Epithelial cell of esophagus (primary cell): ENCODE measurements at regions not wholly inside any gene's neighbourhood (a gene's known extent, or its start where the extent isn't known, plus 50 kb on each side); places are given as distances from the start of the nearest gene placed in this dataset.

ENCODE experiments used
- DNase-seq: peaks from one replicate; pipeline ENCODE4 v3.0.0; 2010; ENCODE audit warnings: low read depth
- H3K4me3 ChIP-seq: 2 replicates; pipeline ENCODE4 v1.5.1; 2011; ENCODE audit warnings: mild to moderate bottlenecking, low read length, control low read depth
- TF ChIP-seq, protein P1 (sequence below): IDR thresholded peaks from 2 replicates; pipeline ENCODE4 v1.5.1; 2011; ENCODE audit warnings: low read depth, mild to moderate bottlenecking, low read length, control low read depth, inconsistent platforms; ENCODE audit not compliant: insufficient read depth; ENCODE audit errors: missing control alignments

- DNase-seq: no peak
- no peak overlapping the region for H3K4me3 ChIP-seq
- TF ChIP-seq, protein P1, sequence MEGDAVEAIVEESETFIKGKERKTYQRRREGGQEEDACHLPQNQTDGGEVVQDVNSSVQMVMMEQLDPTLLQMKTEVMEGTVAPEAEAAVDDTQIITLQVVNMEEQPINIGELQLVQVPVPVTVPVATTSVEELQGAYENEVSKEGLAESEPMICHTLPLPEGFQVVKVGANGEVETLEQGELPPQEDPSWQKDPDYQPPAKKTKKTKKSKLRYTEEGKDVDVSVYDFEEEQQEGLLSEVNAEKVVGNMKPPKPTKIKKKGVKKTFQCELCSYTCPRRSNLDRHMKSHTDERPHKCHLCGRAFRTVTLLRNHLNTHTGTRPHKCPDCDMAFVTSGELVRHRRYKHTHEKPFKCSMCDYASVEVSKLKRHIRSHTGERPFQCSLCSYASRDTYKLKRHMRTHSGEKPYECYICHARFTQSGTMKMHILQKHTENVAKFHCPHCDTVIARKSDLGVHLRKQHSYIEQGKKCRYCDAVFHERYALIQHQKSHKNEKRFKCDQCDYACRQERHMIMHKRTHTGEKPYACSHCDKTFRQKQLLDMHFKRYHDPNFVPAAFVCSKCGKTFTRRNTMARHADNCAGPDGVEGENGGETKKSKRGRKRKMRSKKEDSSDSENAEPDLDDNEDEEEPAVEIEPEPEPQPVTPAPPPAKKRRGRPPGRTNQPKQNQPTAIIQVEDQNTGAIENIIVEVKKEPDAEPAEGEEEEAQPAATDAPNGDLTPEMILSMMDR: no peak
Observed at GRCh38 chr4:116952530-116953136, 132.7 kb downstream of the TRAM1L1 start.

DNA sequence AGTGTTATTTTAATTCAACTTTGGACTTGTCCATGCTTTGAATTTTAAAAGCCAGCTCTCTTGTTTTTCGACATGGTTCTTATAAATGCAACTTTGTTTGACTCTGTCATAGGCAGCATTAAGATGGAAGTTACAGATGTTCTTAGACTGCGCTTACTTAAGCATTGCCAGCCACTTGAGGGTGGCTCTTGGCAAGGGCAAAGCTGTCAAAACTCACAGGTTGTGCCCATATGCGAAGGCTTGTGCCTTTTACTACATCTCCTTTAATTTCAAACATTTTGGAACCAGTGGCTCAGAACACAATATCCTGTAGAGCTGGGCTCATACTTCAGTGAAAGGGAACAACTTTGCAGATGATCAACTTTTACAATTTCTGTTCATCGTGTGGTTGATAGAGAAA, 135.5 kb downstream of the TRAM1L1 start:
- no peak for DNase-seq
- H3K4me3 ChIP-seq: no peak overlapping the region
- TF ChIP-seq, protein P1: no peak

GRCh38 chr4:116942315-116942714, 143.1 kb downstream of the TRAM1L1 start:
- DNase-seq: no peak
- no peak overlapping the region for H3K4me3 ChIP-seq
- TF ChIP-seq, protein P1: no peak

- no peak for DNase-seq
- TF ChIP-seq, protein P1: no peak
- no peak overlapping the region for H3K4me3 ChIP-seq
Observed at GRCh38 chr4:116930329-116930728, 155.0 kb downstream of the TRAM1L1 start.

- TF ChIP-seq, protein P1: no peak
- DNase-seq: peak; percentile 2
- H3K4me3 ChIP-seq: no peak overlapping the region
Observed at GRCh38 chr4:116926631-116927295, 158.6 kb downstream of the TRAM1L1 start.

GRCh38 chr4:116925900-116926457, 159.4 kb downstream of the TRAM1L1 start:
- DNase-seq: peak; percentile 15
- peak overlapping the region; percentile 1 for H3K4me3 ChIP-seq
- TF ChIP-seq, protein P1: no peak
